GM23248 (cell line): ENCODE measurements at regions not wholly inside any gene's neighbourhood (a gene's known extent, or its start where the extent isn't known, plus 50 kb on each side); places are given as distances from the start of the nearest gene placed in this dataset.

ENCODE experiments used
- DNase-seq: peaks from one replicate; pipeline ENCODE4 v3.0.0-alpha.2; 2015
- H2AFZ ChIP-seq: fragments of 200-600 bp; sonication (generic); 2 replicates; pipeline ENCODE4 v1.6.1; 2016; ENCODE audit warnings: antibody characterized with exemption
- H3F3A ChIP-seq: fragments of 200-600 bp; sonication (generic); 2 replicates; pipeline ENCODE4 v1.6.1; 2016; ENCODE audit warnings: mild to moderate bottlenecking, antibody characterized with exemption, mixed run types; ENCODE audit not compliant: insufficient read depth
- H3K27ac ChIP-seq: fragments of 200-600 bp; sonication (generic); 2 replicates; pipeline ENCODE4 v1.5.1; 2016; ENCODE audit warnings: mild to moderate bottlenecking
- H3K27me3 ChIP-seq: fragments of 200-600 bp; sonication (generic); replicated peaks from 2 replicates; pipeline ENCODE4 v1.6.1; 2016; ENCODE audit warnings: mild to moderate bottlenecking; ENCODE audit not compliant: insufficient read depth
- H3K36me3 ChIP-seq: fragments of 200-600 bp; sonication (generic); 2 replicates; pipeline ENCODE4 v1.6.1; 2016; ENCODE audit warnings: low read depth, mild to moderate bottlenecking
- H3K4me1 ChIP-seq: fragments of 200-600 bp; sonication (generic); 2 replicates; pipeline ENCODE4 v1.6.1; 2016; ENCODE audit warnings: mild to moderate bottlenecking; ENCODE audit not compliant: insufficient read depth
- H3K4me2 ChIP-seq: fragments of 200-600 bp; sonication (generic); one replicate; pipeline ENCODE4 v1.6.1; 2016; ENCODE audit warnings: mild to moderate bottlenecking; ENCODE audit not compliant: unreplicated experiment
- H3K4me3 ChIP-seq: fragments of 200-600 bp; sonication (generic); 2 replicates; pipeline ENCODE4 v1.5.1; 2016; ENCODE audit warnings: mild to moderate bottlenecking
- H3K79me2 ChIP-seq: fragments of 200-600 bp; sonication (generic); 2 replicates; pipeline ENCODE4 v1.6.1; 2016; ENCODE audit warnings: mild to moderate bottlenecking; ENCODE audit not compliant: insufficient read depth
- H3K9ac ChIP-seq: fragments of 200-600 bp; sonication (generic); 2 replicates; pipeline ENCODE4 v1.6.1; 2016; ENCODE audit warnings: mild to moderate bottlenecking
- H3K9me2 ChIP-seq: fragments of 200-600 bp; sonication (generic); 2 replicates; pipeline ENCODE4 v1.6.1; 2016; ENCODE audit warnings: mixed run types, mild to moderate bottlenecking, moderate library complexity; ENCODE audit not compliant: insufficient read depth
- H3K9me3 ChIP-seq: fragments of 200-600 bp; sonication (generic); one replicate; pipeline ENCODE4 v1.6.1; 2017; ENCODE audit warnings: low read depth
- H4K20me1 ChIP-seq: fragments of 200-600 bp; sonication (generic); 2 replicates; pipeline ENCODE4 v1.6.0; 2016; ENCODE audit not compliant: insufficient read depth
- EZH2 ChIP-seq: fragments of 200-600 bp; sonication (generic); IDR thresholded peaks from 2 replicates; pipeline ENCODE4 v1.6.1; 2018; ENCODE audit warnings: antibody characterized with exemption, mild to moderate bottlenecking; ENCODE audit not compliant: insufficient read depth, poor library complexity, severe bottlenecking
- EZH2phosphoT487 ChIP-seq: fragments of 200-600 bp; sonication (generic); IDR thresholded peaks from 2 replicates; pipeline ENCODE4 v1.6.1; 2018; ENCODE audit warnings: antibody characterized with exemption, moderate library complexity, mild to moderate bottlenecking, low read depth; ENCODE audit not compliant: insufficient read depth
- WGBS, 2 experiments: methylation state at CpG; one replicate each; pipeline ENCODE4 v1.1.6; 2015 to 2017; ENCODE audit warnings: low lambda C conversion rate in 2 of 2, low coverage in 1 of 2; ENCODE audit errors: missing lambda C conversion rate in 2 of 2; 5-methylcytosine and 5-hydroxymethylcytosine counted together
- in situ Hi-C: fragments of 300-500 bp; cut with MboI; formaldehyde crosslinking; loops from 2 replicates; pipeline ENCODE4 v1.15.0; 2020

- no peaks in the 10 kb centered on the region for H3K4me1 ChIP-seq
- no peaks in the 10 kb centered on the region for H3K9me3 ChIP-seq
- no peaks in the 10 kb centered on the region for H3F3A ChIP-seq
- H3K4me2 ChIP-seq: no peak overlapping the region
- no peaks in the 10 kb centered on the region for H3K36me3 ChIP-seq
- no peak overlapping the region for H3K4me3 ChIP-seq
- H3K79me2 ChIP-seq: no peaks in the 10 kb centered on the region
- H4K20me1 ChIP-seq: no peaks in the 10 kb centered on the region
- H3K9ac ChIP-seq: no peak overlapping the region
- WGBS, 2 experiments: 49 to 58% methylated on average over 14 of the region's 14 CpGs
- no peak overlapping the region for H2AFZ ChIP-seq
- H3K9me2 ChIP-seq: no peaks in the 10 kb centered on the region
- 0 out of 2 replicates have a peak, but pooled peaks cover 8% of the 10 kb centered on the region for H3K27me3 ChIP-seq
- H3K27ac ChIP-seq: no peak overlapping the region
- in situ Hi-C loops: no loop called here
- DNase-seq: no peak
- TF ChIP-seq EZH2phosphoT487 (no peak), EZH2 (no peak)
Observed at GRCh38 chr1:25034736-25035522, 104.9 kb upstream of the RUNX3 start.

- Histone ChIP-seq H3K9ac (no peak overlapping the region), H3K4me1 (no peaks in the 10 kb centered on the region), H3F3A (no peaks in the 10 kb centered on the region), H3K79me2 (no peaks in the 10 kb centered on the region), H3K4me2 (no peak overlapping the region), H2AFZ (no peak overlapping the region), H3K36me3 (no peaks in the 10 kb centered on the region), H3K9me3 (no peaks in the 10 kb centered on the region), H4K20me1 (no peaks in the 10 kb centered on the region), H3K27ac (no peak overlapping the region), H3K9me2 (no peaks in the 10 kb centered on the region), H3K4me3 (no peak overlapping the region), H3K27me3 (peaks cover 10% of the 10 kb centered on the region; the same call in 1 of the 2 replicates)
- DNase-seq: no peak
- 81 to 82% methylated on average over 28 of the region's 28 CpGs for WGBS, 2 experiments
- TF ChIP-seq EZH2phosphoT487 (no peak), EZH2 (no peak)
- in situ Hi-C loops: no loop called here
Observed at GRCh38 chr1:25033828-25034705, 104.0 kb upstream of the RUNX3 start.

GRCh38 chr1:25033030-25033827 lies 103.2 kb upstream of the RUNX3 start:
- in situ Hi-C loops: no loop called here
- no peak overlapping the region for H3K4me2 ChIP-seq
- H3K9me3 ChIP-seq: no peaks in the 10 kb centered on the region
- no peaks in the 10 kb centered on the region for H3K36me3 ChIP-seq
- no peaks in the 10 kb centered on the region for H3F3A ChIP-seq
- H3K27ac ChIP-seq: no peak overlapping the region
- TF ChIP-seq EZH2 (no peak), EZH2phosphoT487 (no peak)
- no peak overlapping the region for H3K9ac ChIP-seq
- 80 to 81% methylated on average over 12 of the region's 12 CpGs for WGBS, 2 experiments
- H4K20me1 ChIP-seq: no peaks in the 10 kb centered on the region
- H3K4me1 ChIP-seq: no peaks in the 10 kb centered on the region
- no peaks in the 10 kb centered on the region for H3K9me2 ChIP-seq
- H2AFZ ChIP-seq: no peak overlapping the region
- no peaks in the 10 kb centered on the region for H3K79me2 ChIP-seq
- DNase-seq: no peak
- no peak overlapping the region for H3K4me3 ChIP-seq
- peaks cover 11% of the 10 kb centered on the region; the same call in 1 of the 2 replicates for H3K27me3 ChIP-seq
